ENCODE measurements at regions not wholly inside any gene's neighbourhood (a gene's known extent, or its start where the extent isn't known, plus 50 kb on each side); places are given as distances from the start of the nearest gene placed in this dataset.

DNA sequence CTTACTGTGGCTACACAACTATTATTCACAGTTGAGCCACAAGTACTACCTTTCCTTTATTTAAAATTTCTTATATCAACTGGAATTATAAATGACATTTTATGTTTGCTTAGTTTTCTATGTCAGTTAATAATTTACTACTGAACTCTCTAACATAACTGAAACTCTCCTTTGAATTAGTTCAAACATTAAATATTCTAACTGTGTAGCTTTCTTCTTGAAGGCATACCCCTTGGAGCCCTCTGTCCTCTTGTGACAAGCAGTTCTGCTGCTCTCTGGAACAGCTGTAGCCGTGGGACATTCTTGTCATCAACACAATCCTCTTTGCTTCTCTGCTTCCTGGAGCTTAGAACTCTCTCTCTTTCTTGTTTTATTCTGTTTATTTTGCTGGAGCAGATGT is 244.8 kb downstream of the NHLRC3 start:
- DNase-seq (ENCODE audit: low read depth), result no peak

DNA sequence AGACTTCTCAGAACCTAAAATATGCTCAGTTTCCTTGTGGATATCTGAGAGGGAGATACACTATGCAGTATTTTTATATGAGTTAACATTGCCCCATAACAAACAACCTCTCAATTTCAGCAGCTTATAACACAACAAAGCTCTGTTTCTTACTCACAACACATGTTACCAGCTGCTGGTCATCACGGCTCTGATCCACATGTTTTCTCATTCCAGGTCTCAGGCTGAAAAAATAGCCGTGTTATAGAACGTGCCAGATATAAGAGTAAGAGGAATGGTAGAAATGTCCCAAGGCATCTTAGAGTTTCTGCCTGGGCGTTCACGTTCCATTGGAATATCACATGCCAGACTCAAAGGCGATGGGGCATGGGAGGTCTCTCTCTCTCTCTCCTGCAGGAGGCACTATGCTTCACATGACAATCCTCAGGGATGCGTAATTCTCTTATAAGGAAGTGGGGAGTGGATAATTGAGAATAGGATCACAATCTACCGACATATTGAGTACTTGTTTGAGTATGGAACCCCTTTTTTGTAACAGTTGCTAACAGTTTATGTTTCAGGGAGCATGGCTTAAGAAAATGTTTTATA is 246.6 kb downstream of the NHLRC3 start:
- no peak for DNase-seq (ENCODE audit: low read depth)

Data from fibroblast of gingiva (primary cell).